ENCODE measurements at regions not wholly inside any gene's neighbourhood (a gene's known extent, or its start where the extent isn't known, plus 50 kb on each side); places are given as distances from the start of the nearest gene placed in this dataset.
"Not testable (repeated sequence)": the region's sequence is repeated elsewhere in the genome, so short reads cannot be mapped to it uniquely, and the experiment has no call there.

- TF ChIP-seq CTCF (IDR thresholded peaks at IDR 0.05) (no peak), POLR2A (IDR thresholded peaks at IDR 0.05) (no peak)
- Histone ChIP-seq H3K27me3 (no peaks in the 10 kb centered on the region), H3K4me3 (no peak overlapping the region), H3K27ac (no peak overlapping the region), H3K4me1 (no peaks in the 10 kb centered on the region), H3K36me3 (replicated peaks in 1 of 2; ENCODE audit: insufficient read depth in 1 of 2, low read depth in 2 of 2) (no peaks in the 10 kb centered on the region), H3K9me3 (no peaks in the 10 kb centered on the region)
- ATAC-seq (no peak), DNase-seq (no peak)
- intact Hi-C loops (cut with DNase I) = no loop called here
- WGBS, 2 donors = 67 to 84% methylated on average over 1 of the region's 1 CpG
These were observed 282.9 kb downstream of the CCER1 start for GRCh38 chr12:90672081-90672480.

- H3K36me3 ChIP-seq (replicated peaks in 1 of 2; ENCODE audit: insufficient read depth in 1 of 2, low read depth in 2 of 2); H3K27ac ChIP-seq; H3K4me3 ChIP-seq; intact Hi-C loops (cut with DNase I); DNase-seq; ATAC-seq; H3K9me3 ChIP-seq; H3K27me3 ChIP-seq; H3K4me1 ChIP-seq: not testable (repeated sequence)
- 81 to 86% methylated on average over 7 of the region's 7 CpGs for WGBS, 2 donors
These were observed 291.0 kb downstream of the CCER1 start for GRCh38 chr12:90663949-90664348.

GRCh38 chr12:90659060-90659459, 295.9 kb downstream of the CCER1 start:
- 62 to 78% methylated on average over 2 of the region's 2 CpGs for WGBS, 2 donors
- ATAC-seq = no peak
- Histone ChIP-seq H3K27ac (no peak overlapping the region), H3K9me3 (no peaks in the 10 kb centered on the region), H3K4me1 (no peaks in the 10 kb centered on the region), H3K27me3 (no peaks in the 10 kb centered on the region), H3K4me3 (no peak overlapping the region), H3K36me3 (replicated peaks in 1 of 2; ENCODE audit: insufficient read depth in 1 of 2, low read depth in 2 of 2) (no peaks in the 10 kb centered on the region)
- no peak for DNase-seq
- no peak for TF ChIP-seq CTCF (IDR thresholded peaks at IDR 0.05)
- TF ChIP-seq POLR2A (IDR thresholded peaks at IDR 0.05) = no peak
- intact Hi-C loops (cut with DNase I) = no loop called here

- no peak overlapping the region for H3K4me3 ChIP-seq
- no peak overlapping the region for H3K27ac ChIP-seq
- H3K4me1 ChIP-seq = no peaks in the 10 kb centered on the region
- no peak for DNase-seq
- no peaks in the 10 kb centered on the region for H3K36me3 ChIP-seq (replicated peaks in 1 of 2; ENCODE audit: insufficient read depth in 1 of 2, low read depth in 2 of 2)
- intact Hi-C loops (cut with DNase I) = no loop called here
- H3K9me3 ChIP-seq = no peaks in the 10 kb centered on the region
- TF ChIP-seq POLR2A (IDR thresholded peaks at IDR 0.05) = no peak
- TF ChIP-seq CTCF (IDR thresholded peaks at IDR 0.05) = no peak
- WGBS, 2 donors = 54 to 78% methylated on average over 2 of the region's 2 CpGs
- H3K27me3 ChIP-seq = no peaks in the 10 kb centered on the region
- ATAC-seq = no peak
These were observed 301.9 kb downstream of the CCER1 start for GRCh38 chr12:90653040-90653439.

- Histone ChIP-seq H3K9me3 (no peaks in the 10 kb centered on the region), H3K27ac (no peak overlapping the region), H3K36me3 (replicated peaks in 1 of 2; ENCODE audit: insufficient read depth in 1 of 2, low read depth in 2 of 2) (no peaks in the 10 kb centered on the region), H3K27me3 (no peaks in the 10 kb centered on the region), H3K4me3 (no peak overlapping the region), H3K4me1 (no peaks in the 10 kb centered on the region)
- DNase-seq (no peak), ATAC-seq (no peak)
- TF ChIP-seq CTCF (IDR thresholded peaks at IDR 0.05) (no peak), POLR2A (IDR thresholded peaks at IDR 0.05) (no peak)
- WGBS, 2 donors = 50 to 61% methylated on average over 2 of the region's 2 CpGs
- intact Hi-C loops (cut with DNase I) = no loop called here
These were observed 302.7 kb downstream of the CCER1 start for GRCh38 chr12:90652280-90652679.
